Spleen (tissue), 11 donors: ENCODE measurements at regions not wholly inside any gene's neighbourhood (a gene's known extent, or its start where the extent isn't known, plus 50 kb on each side); places are given as distances from the start of the nearest gene placed in this dataset.

Source experiments
- DNase-seq: peaks from one replicate; pipeline ENCODE4 v3.0.0-alpha.2; 2020
- H3K27ac ChIP-seq, 8 donors: fragments of 200-600 bp; sonication (generic) in 7 of 8; 1 replicate in 4 of 8; 2 replicates in 4 of 8; pipeline versions ENCODE4 v1.5.0 to v1.8.0; 2016 to 2021; ENCODE audit warnings: inconsistent platforms in 4 of 8, mild to moderate bottlenecking in 4 of 8, moderate library complexity in 1 of 8
- H3K27me3 ChIP-seq, 7 donors: fragments of 200-600 bp; sonication (generic) in 6 of 7; replicated peaks in 1 of 7; 1 replicate in 4 of 7; 2 replicates in 3 of 7; pipeline versions ENCODE4 v1.5.0 to v1.8.0; 2016 to 2021; ENCODE audit warnings: inconsistent platforms in 3 of 7, mild to moderate bottlenecking in 1 of 7
- H3K36me3 ChIP-seq, 6 donors: fragments of 200-600 bp; sonication (generic) in 5 of 6; 1 replicate in 4 of 6; 2 replicates in 2 of 6; pipeline versions ENCODE4 v1.5.0 to v1.8.0; 2016 to 2021; ENCODE audit warnings: inconsistent platforms in 2 of 6
- H3K4me1 ChIP-seq, 6 donors: fragments of 200-600 bp; sonication (generic) in 5 of 6; 1 replicate in 3 of 6; 2 replicates in 3 of 6; pipeline versions ENCODE4 v1.5.0 to v1.8.0; 2016 to 2021; ENCODE audit warnings: inconsistent platforms in 3 of 6
- H3K4me3 ChIP-seq, 8 donors: fragments of 200-600 bp; sonication (generic) in 7 of 8; 1 replicate in 4 of 8; 2 replicates in 4 of 8; pipeline versions ENCODE4 v1.5.0 to v1.8.0; 2016 to 2021; ENCODE audit warnings: inconsistent platforms in 4 of 8, mild to moderate bottlenecking in 4 of 8, moderate library complexity in 2 of 8
- H3K9me3 ChIP-seq, 8 donors: fragments of 200-600 bp; sonication (generic) in 7 of 8; 1 replicate in 4 of 8; 2 replicates in 4 of 8; pipeline versions ENCODE4 v1.5.0 to v1.8.0; 2016 to 2021; ENCODE audit warnings: inconsistent platforms in 4 of 8
- POLR2A ChIP-seq, 3 donors: fragments of 450-650 bp; IDR thresholded peaks; one replicate each; pipeline ENCODE4 v1.5.1; 2017; ENCODE audit warnings: antibody characterized with exemption in 3 of 3, mild to moderate bottlenecking in 1 of 3
- POLR2AphosphoS5 ChIP-seq, 3 donors: sonication (generic); formaldehyde crosslinking; IDR thresholded peaks; one replicate each; pipeline ENCODE4 v1.5.1; 2017; ENCODE audit warnings: antibody characterized with exemption in 3 of 3
- WGBS, 5 donors: extraction: QIAGEN DNeasy Blood & Tissue Kit in 3 of 5; methylation state at CpG; one replicate each; pipeline versions ENCODE4 v1.1.5 to v1.1.7; 2013 to 2018; 5-methylcytosine and 5-hydroxymethylcytosine counted together
- intact Hi-C: fragments of 100-400 bp; cut with DNase I; formaldehyde crosslinking; loops from one replicate; pipeline ENCODE4 v1.15.0; 2023; ENCODE audit warnings: low total_unique reads
- TF ChIP-seq, protein P1 (sequence below), 11 experiments: fragments of 200-600 bp in 7 of 11; fragments of 450-650 bp in 4 of 11; sonication (generic) in 4 of 11; IDR thresholded peaks in 8 of 11; conservative IDR thresholded peaks in 3 of 11; 1 replicate in 7 of 11; 2 replicates in 4 of 11; pipeline versions ENCODE4 v1.4.0 to v1.8.0; 2016 to 2021; ENCODE audit warnings: antibody characterized with exemption in 11 of 11, inconsistent platforms in 4 of 11, mild to moderate bottlenecking in 1 of 11
- donor health status: healthy with polysubstance abuse.
- donor health status: DM: no; HTN: no; CAD: no; lungs with moderate emphysema.
- donor health status: DM: no; HTN: no; CAD: no.
- donor health status: Bipolar disorder and iron deficiency.
- donor health status: healthy.
- donor health status: DM: no; HTN: no; CAD: no.
- donor health status: DM: yes; HTN: yes; CAD: no.

DNA sequence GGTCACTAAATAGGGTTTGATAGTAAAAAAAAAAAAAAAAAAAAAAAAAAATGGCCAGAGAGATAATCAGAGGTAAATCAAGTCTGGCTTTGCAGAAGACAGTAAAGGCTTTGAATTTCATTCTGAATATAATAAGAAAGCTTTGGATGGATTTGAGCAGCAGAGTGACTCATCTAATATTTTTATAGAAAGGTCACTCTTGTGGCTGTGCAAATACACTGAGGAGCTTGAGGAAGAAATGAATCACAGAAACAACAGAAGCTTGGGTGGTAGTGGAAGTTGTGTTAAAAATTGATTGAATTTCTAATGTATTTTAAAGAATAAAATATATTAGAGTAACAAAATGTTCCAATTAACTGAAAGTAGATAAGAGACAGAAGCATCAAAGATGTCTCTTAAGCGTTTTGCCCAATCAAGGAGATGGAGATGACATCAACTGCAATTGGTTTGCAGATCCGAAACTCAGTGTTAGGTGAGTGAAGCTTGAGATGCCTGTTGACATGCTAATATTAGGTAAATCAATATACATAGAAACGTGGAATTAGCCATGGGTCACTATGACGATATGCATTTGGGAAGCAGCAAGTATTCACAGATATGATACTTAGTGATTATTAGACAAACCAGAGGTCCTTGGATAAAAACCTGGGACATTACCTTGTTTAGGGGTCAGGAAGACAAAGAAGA, 280.5 kb downstream of the GPM6A start:
- DNase-seq: no peak
- intact Hi-C loops: no loop called here
- WGBS, 5 donors: 81 to 93% (median 86%) methylated on average over 4 of the region's 4 CpGs
- Histone ChIP-seq H3K27me3 (no peaks in the 10 kb centered on the region), H3K4me1 (no peaks in the 10 kb centered on the region), H3K27ac (no peak overlapping the region), H3K36me3 (no peaks in the 10 kb centered on the region), H3K4me3 (no peak overlapping the region), H3K9me3 (peaks cover 0 to 7% (median 0%) of the 10 kb centered on the region in 8 donors)
- no peak for TF ChIP-seq POLR2A (IDR thresholded peaks at IDR 0.05)
- TF ChIP-seq POLR2AphosphoS5 (IDR thresholded peaks at IDR 0.05): no peak
- TF ChIP-seq, protein P1, sequence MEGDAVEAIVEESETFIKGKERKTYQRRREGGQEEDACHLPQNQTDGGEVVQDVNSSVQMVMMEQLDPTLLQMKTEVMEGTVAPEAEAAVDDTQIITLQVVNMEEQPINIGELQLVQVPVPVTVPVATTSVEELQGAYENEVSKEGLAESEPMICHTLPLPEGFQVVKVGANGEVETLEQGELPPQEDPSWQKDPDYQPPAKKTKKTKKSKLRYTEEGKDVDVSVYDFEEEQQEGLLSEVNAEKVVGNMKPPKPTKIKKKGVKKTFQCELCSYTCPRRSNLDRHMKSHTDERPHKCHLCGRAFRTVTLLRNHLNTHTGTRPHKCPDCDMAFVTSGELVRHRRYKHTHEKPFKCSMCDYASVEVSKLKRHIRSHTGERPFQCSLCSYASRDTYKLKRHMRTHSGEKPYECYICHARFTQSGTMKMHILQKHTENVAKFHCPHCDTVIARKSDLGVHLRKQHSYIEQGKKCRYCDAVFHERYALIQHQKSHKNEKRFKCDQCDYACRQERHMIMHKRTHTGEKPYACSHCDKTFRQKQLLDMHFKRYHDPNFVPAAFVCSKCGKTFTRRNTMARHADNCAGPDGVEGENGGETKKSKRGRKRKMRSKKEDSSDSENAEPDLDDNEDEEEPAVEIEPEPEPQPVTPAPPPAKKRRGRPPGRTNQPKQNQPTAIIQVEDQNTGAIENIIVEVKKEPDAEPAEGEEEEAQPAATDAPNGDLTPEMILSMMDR (IDR thresholded peaks at IDR 0.05 in 8 of 11, conservative IDR thresholded peaks at IDR 0.05 in 3 of 11): no peak

DNA sequence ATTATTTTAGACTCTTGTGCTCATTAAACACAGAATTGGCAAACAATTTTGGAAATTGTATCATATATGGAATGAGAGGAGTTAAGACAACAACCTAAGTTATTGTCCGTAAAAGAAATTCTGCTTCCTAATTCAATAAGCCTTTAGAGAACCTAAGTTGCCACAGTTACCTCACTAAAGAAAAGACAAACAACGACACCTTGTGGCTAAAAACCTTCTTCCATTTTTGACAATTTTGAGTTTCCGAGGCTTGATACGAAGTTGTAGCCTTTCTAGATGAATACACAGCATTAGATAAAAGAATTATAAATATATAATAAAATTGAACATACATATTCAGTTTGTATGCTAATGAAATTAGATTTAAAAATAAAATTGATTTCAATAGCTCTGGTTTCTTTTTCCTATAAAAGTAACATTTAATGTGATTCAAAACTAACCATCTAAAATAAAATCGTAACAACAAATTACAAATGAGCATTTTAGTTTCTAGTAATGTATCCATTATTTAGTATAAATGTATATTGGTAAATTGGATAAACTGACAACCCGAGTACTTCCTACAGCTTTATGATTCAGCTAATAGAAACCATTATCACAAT, 275.1 kb downstream of the GPM6A start:
- Histone ChIP-seq H3K4me3 (no peak overlapping the region), H3K27me3 (no peaks in the 10 kb centered on the region), H3K36me3 (no peaks in the 10 kb centered on the region), H3K27ac (no peak overlapping the region), H3K4me1 (no peaks in the 10 kb centered on the region), H3K9me3 (peaks cover 0 to 15% (median 4%) of the 10 kb centered on the region in 8 donors)
- intact Hi-C loops: no loop called here
- no peak for DNase-seq
- TF ChIP-seq, protein P1 (IDR thresholded peaks at IDR 0.05 in 8 of 11, conservative IDR thresholded peaks at IDR 0.05 in 3 of 11): peak in 7 of 11 experiments; percentile 7 to 46 (median 39)
- TF ChIP-seq POLR2AphosphoS5 (IDR thresholded peaks at IDR 0.05) (no peak), POLR2A (IDR thresholded peaks at IDR 0.05) (no peak)
- 28 to 33% (median 32%) methylated on average over 6 of the region's 6 CpGs for WGBS, 5 donors

DNA sequence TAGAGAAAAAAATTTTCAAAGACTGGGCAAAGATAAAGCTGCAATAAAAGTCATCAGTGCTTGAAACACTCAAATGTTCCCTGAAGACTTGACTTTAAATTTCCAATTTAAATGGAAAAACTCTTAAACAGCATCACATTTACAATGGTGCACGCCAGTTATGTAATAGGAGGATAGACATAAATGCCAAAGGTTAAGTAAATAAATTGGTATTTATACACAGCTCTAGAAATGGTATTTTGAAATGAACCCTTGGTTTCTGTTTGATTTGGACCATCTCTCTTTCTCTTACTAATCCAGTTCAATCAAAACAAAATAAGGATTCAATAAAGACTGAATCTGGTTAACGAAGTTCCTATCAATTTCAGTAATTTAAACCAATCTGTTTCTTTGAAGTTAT, 272.6 kb downstream of the GPM6A start:
- Histone ChIP-seq H3K4me3 (no peak overlapping the region), H3K9me3 (peaks cover 0 to 12% (median 2%) of the 10 kb centered on the region in 8 donors), H3K36me3 (no peaks in the 10 kb centered on the region), H3K4me1 (no peaks in the 10 kb centered on the region), H3K27ac (no peak overlapping the region), H3K27me3 (no peaks in the 10 kb centered on the region)
- DNase-seq: no peak
- TF ChIP-seq, protein P1 (IDR thresholded peaks at IDR 0.05 in 8 of 11, conservative IDR thresholded peaks at IDR 0.05 in 3 of 11): no peak
- no peak for TF ChIP-seq POLR2AphosphoS5 (IDR thresholded peaks at IDR 0.05)
- no peak for TF ChIP-seq POLR2A (IDR thresholded peaks at IDR 0.05)
- WGBS, 5 donors: 66 to 86% (median 81%) methylated on average over 2 of the region's 2 CpGs
- intact Hi-C loops: no loop called here

DNA sequence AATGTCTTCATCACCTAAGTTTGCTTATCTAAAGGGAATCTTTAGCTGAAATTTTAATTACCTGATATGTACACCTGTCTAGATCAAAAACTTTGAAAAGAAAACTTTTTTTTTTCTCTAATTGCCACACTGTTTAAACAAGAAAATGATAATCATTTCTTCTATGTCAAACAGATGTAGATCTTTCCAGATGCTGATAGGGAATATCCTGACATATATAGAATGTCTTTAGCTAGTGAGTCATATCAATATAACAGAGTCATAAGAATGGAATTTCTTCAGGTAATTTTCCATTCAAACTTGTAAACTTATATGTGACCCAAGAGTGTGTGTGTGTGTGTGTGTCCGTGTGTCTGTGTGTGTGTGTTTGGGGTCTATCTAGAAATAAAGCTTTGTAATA, 271.9 kb downstream of the GPM6A start:
- no peaks in the 10 kb centered on the region for H3K4me1 ChIP-seq
- intact Hi-C loops: no loop called here
- no peak for DNase-seq
- no peak for TF ChIP-seq POLR2A (IDR thresholded peaks at IDR 0.05)
- TF ChIP-seq POLR2AphosphoS5 (IDR thresholded peaks at IDR 0.05): no peak
- TF ChIP-seq, protein P1 (IDR thresholded peaks at IDR 0.05 in 8 of 11, conservative IDR thresholded peaks at IDR 0.05 in 3 of 11): no peak
- WGBS, 5 donors: 82 to 94% (median 89%) methylated on average over 1 of the region's 1 CpG
- H3K36me3 ChIP-seq: no peaks in the 10 kb centered on the region
- no peak overlapping the region for H3K27ac ChIP-seq
- no peak overlapping the region for H3K4me3 ChIP-seq
- H3K27me3 ChIP-seq: no peaks in the 10 kb centered on the region
- H3K9me3 ChIP-seq: peaks cover 0 to 12% (median 2%) of the 10 kb centered on the region in 8 donors
